ENCODE measurements at regions not wholly inside any gene's neighbourhood (a gene's known extent, or its start where the extent isn't known, plus 50 kb on each side); places are given as distances from the start of the nearest gene placed in this dataset.

DNA sequence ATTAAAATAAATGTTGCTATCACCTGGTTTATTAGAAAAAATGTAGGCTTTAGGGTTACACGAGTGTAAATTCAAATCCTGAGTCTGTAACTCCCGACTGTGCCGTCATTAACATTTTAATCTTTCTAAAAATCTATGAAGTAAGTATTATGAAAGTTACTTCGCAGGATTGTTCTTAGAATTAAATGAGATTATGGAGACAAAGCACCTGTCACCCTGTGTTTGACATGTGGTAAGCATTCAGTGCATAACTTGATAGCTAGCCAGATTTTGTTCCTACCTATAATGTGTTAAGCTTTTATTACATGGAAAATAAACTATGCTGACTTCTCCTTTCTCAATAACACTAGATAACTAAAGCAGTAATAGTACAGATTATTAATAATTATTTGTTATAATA lies 429.7 kb upstream of the MMS22L start:
- TF ChIP-seq EZH2 (IDR thresholded peaks at IDR 0.05; ENCODE audit: borderline replicate concordance, low read depth, low read length, poor library complexity, severe bottlenecking): no peak
- TF ChIP-seq, protein P1, sequence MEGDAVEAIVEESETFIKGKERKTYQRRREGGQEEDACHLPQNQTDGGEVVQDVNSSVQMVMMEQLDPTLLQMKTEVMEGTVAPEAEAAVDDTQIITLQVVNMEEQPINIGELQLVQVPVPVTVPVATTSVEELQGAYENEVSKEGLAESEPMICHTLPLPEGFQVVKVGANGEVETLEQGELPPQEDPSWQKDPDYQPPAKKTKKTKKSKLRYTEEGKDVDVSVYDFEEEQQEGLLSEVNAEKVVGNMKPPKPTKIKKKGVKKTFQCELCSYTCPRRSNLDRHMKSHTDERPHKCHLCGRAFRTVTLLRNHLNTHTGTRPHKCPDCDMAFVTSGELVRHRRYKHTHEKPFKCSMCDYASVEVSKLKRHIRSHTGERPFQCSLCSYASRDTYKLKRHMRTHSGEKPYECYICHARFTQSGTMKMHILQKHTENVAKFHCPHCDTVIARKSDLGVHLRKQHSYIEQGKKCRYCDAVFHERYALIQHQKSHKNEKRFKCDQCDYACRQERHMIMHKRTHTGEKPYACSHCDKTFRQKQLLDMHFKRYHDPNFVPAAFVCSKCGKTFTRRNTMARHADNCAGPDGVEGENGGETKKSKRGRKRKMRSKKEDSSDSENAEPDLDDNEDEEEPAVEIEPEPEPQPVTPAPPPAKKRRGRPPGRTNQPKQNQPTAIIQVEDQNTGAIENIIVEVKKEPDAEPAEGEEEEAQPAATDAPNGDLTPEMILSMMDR (conservative IDR thresholded peaks at IDR 0.05; ENCODE audit: low read depth, low read length): no peak
